K562 (cell line): ENCODE measurements at regions not wholly inside any gene's neighbourhood (a gene's known extent, or its start where the extent isn't known, plus 50 kb on each side); places are given as distances from the start of the nearest gene placed in this dataset.

Source experiments
- BRCA1 ChIP-seq, 2 experiments: fragments of 450-650 bp in 1 of 2; sonication (generic) in 1 of 2; formaldehyde crosslinking in 1 of 2; IDR thresholded peaks; 2 replicates each; pipeline versions ENCODE4 v1.5.0 to v1.6.1; 2017 to 2020; ENCODE audit warnings: mild to moderate bottlenecking in 1 of 2, missing genetic modification reagents in 1 of 2
- TF ChIP-seq, protein P1 (sequence below): fragments of 200-600 bp; sonication (generic); IDR thresholded peaks from one replicate; pipeline ENCODE4 v1.6.1; 2012; ENCODE audit warnings: mild to moderate bottlenecking, low read depth, low read length, inconsistent platforms

- TF ChIP-seq, protein P1, sequence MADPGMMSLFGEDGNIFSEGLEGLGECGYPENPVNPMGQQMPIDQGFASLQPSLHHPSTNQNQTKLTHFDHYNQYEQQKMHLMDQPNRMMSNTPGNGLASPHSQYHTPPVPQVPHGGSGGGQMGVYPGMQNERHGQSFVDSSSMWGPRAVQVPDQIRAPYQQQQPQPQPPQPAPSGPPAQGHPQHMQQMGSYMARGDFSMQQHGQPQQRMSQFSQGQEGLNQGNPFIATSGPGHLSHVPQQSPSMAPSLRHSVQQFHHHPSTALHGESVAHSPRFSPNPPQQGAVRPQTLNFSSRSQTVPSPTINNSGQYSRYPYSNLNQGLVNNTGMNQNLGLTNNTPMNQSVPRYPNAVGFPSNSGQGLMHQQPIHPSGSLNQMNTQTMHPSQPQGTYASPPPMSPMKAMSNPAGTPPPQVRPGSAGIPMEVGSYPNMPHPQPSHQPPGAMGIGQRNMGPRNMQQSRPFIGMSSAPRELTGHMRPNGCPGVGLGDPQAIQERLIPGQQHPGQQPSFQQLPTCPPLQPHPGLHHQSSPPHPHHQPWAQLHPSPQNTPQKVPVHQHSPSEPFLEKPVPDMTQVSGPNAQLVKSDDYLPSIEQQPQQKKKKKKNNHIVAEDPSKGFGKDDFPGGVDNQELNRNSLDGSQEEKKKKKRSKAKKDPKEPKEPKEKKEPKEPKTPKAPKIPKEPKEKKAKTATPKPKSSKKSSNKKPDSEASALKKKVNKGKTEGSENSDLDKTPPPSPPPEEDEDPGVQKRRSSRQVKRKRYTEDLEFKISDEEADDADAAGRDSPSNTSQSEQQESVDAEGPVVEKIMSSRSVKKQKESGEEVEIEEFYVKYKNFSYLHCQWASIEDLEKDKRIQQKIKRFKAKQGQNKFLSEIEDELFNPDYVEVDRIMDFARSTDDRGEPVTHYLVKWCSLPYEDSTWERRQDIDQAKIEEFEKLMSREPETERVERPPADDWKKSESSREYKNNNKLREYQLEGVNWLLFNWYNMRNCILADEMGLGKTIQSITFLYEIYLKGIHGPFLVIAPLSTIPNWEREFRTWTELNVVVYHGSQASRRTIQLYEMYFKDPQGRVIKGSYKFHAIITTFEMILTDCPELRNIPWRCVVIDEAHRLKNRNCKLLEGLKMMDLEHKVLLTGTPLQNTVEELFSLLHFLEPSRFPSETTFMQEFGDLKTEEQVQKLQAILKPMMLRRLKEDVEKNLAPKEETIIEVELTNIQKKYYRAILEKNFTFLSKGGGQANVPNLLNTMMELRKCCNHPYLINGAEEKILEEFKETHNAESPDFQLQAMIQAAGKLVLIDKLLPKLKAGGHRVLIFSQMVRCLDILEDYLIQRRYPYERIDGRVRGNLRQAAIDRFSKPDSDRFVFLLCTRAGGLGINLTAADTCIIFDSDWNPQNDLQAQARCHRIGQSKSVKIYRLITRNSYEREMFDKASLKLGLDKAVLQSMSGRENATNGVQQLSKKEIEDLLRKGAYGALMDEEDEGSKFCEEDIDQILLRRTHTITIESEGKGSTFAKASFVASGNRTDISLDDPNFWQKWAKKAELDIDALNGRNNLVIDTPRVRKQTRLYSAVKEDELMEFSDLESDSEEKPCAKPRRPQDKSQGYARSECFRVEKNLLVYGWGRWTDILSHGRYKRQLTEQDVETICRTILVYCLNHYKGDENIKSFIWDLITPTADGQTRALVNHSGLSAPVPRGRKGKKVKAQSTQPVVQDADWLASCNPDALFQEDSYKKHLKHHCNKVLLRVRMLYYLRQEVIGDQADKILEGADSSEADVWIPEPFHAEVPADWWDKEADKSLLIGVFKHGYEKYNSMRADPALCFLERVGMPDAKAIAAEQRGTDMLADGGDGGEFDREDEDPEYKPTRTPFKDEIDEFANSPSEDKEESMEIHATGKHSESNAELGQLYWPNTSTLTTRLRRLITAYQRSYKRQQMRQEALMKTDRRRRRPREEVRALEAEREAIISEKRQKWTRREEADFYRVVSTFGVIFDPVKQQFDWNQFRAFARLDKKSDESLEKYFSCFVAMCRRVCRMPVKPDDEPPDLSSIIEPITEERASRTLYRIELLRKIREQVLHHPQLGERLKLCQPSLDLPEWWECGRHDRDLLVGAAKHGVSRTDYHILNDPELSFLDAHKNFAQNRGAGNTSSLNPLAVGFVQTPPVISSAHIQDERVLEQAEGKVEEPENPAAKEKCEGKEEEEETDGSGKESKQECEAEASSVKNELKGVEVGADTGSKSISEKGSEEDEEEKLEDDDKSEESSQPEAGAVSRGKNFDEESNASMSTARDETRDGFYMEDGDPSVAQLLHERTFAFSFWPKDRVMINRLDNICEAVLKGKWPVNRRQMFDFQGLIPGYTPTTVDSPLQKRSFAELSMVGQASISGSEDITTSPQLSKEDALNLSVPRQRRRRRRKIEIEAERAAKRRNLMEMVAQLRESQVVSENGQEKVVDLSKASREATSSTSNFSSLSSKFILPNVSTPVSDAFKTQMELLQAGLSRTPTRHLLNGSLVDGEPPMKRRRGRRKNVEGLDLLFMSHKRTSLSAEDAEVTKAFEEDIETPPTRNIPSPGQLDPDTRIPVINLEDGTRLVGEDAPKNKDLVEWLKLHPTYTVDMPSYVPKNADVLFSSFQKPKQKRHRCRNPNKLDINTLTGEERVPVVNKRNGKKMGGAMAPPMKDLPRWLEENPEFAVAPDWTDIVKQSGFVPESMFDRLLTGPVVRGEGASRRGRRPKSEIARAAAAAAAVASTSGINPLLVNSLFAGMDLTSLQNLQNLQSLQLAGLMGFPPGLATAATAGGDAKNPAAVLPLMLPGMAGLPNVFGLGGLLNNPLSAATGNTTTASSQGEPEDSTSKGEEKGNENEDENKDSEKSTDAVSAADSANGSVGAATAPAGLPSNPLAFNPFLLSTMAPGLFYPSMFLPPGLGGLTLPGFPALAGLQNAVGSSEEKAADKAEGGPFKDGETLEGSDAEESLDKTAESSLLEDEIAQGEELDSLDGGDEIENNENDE, result no peak
- TF ChIP-seq BRCA1 (IDR thresholded peaks at IDR 0.05) (no peak), BRCA1 (CRISPR knock-in tag; IDR thresholded peaks at IDR 0.05) (no peak)
Observed at GRCh38 chr1:198919667-198920398, 281.0 kb downstream of the PTPRC start (continued).
